ENCODE measurements at regions not wholly inside any gene's neighbourhood (a gene's known extent, or its start where the extent isn't known, plus 50 kb on each side); places are given as distances from the start of the nearest gene placed in this dataset.

DNA sequence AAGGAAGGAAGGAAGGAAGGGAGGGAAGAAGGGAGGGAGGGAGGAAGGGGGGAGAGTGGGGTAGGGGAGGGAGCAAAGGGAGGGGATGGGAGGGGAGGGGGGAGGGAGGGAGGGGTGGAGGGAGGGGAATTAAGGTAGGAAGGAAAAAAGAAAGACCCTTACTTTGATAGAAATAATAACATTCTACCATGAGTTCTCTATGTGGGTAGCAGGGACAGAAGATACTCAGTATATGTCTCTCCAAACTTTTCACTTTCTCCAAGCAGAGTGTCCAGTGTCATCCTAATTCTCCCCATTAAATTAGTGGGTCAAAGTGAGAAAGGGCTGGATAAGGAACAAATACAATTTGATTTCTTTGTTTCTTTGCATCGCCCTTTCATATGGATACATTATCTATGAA is 553.4 kb upstream of the USP15 start (continued):
- TF ChIP-seq, protein P1, sequence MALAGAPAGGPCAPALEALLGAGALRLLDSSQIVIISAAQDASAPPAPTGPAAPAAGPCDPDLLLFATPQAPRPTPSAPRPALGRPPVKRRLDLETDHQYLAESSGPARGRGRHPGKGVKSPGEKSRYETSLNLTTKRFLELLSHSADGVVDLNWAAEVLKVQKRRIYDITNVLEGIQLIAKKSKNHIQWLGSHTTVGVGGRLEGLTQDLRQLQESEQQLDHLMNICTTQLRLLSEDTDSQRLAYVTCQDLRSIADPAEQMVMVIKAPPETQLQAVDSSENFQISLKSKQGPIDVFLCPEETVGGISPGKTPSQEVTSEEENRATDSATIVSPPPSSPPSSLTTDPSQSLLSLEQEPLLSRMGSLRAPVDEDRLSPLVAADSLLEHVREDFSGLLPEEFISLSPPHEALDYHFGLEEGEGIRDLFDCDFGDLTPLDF (CRISPR knock-in tag; IDR thresholded peaks at IDR 0.05): no peak
- TF ChIP-seq, protein P2, sequence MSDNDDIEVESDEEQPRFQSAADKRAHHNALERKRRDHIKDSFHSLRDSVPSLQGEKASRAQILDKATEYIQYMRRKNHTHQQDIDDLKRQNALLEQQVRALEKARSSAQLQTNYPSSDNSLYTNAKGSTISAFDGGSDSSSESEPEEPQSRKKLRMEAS (CRISPR knock-in tag; IDR thresholded peaks at IDR 0.05): no peak
- TF ChIP-seq PRRX2 (CRISPR knock-in tag; IDR thresholded peaks at IDR 0.05) (no peak), HMGA2 (CRISPR knock-in tag; IDR thresholded peaks at IDR 0.05) (no peak), ZNF671 (CRISPR knock-in tag; IDR thresholded peaks at IDR 0.05) (no peak), CREM (CRISPR knock-in tag; IDR thresholded peaks at IDR 0.05) (no peak)
- TF ChIP-seq, protein P3, sequence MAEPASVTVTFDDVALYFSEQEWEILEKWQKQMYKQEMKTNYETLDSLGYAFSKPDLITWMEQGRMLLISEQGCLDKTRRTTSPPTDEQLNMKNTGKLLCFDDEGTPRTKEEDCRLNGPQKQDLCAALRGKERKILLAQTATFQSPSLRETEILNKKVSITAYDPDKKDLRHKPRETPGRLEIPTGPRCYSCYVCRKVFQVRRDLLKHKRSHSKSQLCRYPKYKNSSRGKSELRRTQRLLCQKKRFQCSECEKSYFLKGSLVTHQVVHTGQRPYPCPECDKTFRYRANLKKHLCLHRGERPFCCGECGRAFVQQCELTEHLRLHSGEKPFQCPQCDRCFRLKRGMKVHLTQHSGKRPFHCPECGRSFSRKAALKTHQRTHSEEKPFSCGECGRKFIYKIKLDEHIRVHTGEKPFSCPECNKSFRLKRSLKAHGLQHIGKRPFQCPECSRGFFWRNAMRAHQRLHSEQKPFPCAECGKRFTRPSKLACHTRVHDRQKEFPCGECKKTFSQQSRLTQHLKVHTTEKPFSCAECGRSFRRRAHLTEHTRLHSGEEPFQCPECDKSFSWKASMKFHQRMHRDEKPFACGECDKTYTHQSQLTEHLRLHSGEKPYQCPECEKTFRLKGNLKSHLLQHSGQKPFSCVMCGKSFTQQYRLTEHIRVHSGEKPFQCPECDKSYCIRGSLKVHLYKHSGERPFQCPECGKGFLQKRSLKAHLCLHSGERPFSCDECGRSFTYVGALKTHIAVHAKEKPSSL (CRISPR knock-in tag; conservative IDR thresholded peaks at IDR 0.05): no peak
- TF ChIP-seq, protein P4, sequence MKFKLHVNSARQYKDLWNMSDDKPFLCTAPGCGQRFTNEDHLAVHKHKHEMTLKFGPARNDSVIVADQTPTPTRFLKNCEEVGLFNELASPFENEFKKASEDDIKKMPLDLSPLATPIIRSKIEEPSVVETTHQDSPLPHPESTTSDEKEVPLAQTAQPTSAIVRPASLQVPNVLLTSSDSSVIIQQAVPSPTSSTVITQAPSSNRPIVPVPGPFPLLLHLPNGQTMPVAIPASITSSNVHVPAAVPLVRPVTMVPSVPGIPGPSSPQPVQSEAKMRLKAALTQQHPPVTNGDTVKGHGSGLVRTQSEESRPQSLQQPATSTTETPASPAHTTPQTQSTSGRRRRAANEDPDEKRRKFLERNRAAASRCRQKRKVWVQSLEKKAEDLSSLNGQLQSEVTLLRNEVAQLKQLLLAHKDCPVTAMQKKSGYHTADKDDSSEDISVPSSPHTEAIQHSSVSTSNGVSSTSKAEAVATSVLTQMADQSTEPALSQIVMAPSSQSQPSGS (CRISPR knock-in tag; IDR thresholded peaks at IDR 0.05; ENCODE audit: borderline replicate concordance, low read depth): no peak

DNA sequence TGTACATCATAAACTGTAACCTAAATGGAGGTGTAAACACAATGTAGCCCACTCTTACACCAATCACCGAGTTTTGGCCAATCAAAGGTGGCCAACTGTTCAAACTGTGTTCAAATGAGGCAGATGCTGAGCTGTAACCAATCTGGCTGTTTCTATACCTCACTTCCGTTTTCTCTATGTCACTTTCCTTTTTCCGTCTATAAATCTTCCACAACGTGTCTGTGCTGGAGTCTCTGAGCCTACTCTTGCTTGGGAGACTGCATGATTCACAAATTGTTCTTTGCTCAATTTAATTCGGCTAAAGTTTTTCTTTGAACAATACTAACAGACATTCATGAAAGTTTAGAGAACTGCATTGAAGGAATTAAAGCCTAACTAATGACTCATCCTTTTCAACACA is 547.1 kb upstream of the USP15 start:
- TF ChIP-seq, protein P5, sequence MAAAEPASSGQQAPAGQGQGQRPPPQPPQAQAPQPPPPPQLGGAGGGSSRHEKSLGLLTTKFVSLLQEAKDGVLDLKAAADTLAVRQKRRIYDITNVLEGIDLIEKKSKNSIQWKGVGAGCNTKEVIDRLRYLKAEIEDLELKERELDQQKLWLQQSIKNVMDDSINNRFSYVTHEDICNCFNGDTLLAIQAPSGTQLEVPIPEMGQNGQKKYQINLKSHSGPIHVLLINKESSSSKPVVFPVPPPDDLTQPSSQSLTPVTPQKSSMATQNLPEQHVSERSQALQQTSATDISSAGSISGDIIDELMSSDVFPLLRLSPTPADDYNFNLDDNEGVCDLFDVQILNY (CRISPR knock-in tag; IDR thresholded peaks at IDR 0.05): no peak
- no peak for TF ChIP-seq ETV6 (CRISPR knock-in tag; IDR thresholded peaks at IDR 0.05)
- no peak for TF ChIP-seq ZNF121 (CRISPR knock-in tag; IDR thresholded peaks at IDR 0.05)
- no peak for TF ChIP-seq ZNF232 (CRISPR knock-in tag; IDR thresholded peaks at IDR 0.05)
- no peak for TF ChIP-seq TEAD4 (CRISPR knock-in tag; IDR thresholded peaks at IDR 0.05)
- no peak for TF ChIP-seq ZNF396 (CRISPR knock-in tag; IDR thresholded peaks at IDR 0.05; ENCODE audit: borderline replicate concordance)
- TF ChIP-seq, protein P6, sequence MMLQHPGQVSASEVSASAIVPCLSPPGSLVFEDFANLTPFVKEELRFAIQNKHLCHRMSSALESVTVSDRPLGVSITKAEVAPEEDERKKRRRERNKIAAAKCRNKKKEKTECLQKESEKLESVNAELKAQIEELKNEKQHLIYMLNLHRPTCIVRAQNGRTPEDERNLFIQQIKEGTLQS (CRISPR knock-in tag; conservative IDR thresholded peaks at IDR 0.05): no peak
- no peak for TF ChIP-seq JUN (CRISPR knock-in tag; IDR thresholded peaks at IDR 0.05)
- POLR2A ChIA-PET: no interaction called here
- Mint-ChIP-seq H3K27ac (no peak overlapping the region), H3K9me3 (no peaks in the 10 kb centered on the region; the same call in 1 of the 2 replicates), H3K36me3 (no peaks in the 10 kb centered on the region), H3K4me1 (peaks cover 6% of the 10 kb centered on the region), H3K4me3 (no peak overlapping the region), H3K27me3 (ENCODE audit: low read depth) (no peaks in the 10 kb centered on the region)
- CTCF ChIA-PET: no interaction called here
- DNase-seq (ENCODE audit: low spot score) (no peak), ATAC-seq (no peak)

DNA sequence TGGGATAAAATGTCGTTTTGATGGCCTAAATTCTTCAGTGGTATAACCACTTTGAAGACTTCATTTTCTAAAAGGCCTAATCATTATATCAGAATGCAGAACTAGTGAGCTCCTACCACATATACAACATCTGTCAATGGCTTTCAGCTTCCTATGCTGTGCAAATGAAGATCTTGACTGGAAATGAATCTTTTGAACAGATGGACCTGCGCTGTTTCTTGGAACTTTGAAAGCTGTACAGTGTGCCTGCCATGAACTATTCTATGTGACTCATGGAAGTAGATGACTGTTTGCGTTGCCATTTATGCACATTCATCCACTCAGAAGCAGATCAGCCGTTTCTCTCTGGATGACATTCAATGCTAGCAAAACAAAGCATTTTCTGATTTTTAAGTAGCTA is 542.2 kb upstream of the USP15 start:
- POLR2A ChIA-PET: no interaction called here
- CTCF ChIA-PET: no interaction called here
- Mint-ChIP-seq H3K36me3 (no peaks in the 10 kb centered on the region), H3K9me3 (peaks cover 5% of the 10 kb centered on the region; the same call in 1 of the 2 replicates), H3K27me3 (ENCODE audit: low read depth) (no peaks in the 10 kb centered on the region), H3K4me1 (peaks cover 10% of the 10 kb centered on the region), H3K4me3 (no peak overlapping the region), H3K27ac (no peak overlapping the region)
- DNase-seq (ENCODE audit: low spot score): no peak
- no peak for ATAC-seq
- TF ChIP-seq, protein P7, sequence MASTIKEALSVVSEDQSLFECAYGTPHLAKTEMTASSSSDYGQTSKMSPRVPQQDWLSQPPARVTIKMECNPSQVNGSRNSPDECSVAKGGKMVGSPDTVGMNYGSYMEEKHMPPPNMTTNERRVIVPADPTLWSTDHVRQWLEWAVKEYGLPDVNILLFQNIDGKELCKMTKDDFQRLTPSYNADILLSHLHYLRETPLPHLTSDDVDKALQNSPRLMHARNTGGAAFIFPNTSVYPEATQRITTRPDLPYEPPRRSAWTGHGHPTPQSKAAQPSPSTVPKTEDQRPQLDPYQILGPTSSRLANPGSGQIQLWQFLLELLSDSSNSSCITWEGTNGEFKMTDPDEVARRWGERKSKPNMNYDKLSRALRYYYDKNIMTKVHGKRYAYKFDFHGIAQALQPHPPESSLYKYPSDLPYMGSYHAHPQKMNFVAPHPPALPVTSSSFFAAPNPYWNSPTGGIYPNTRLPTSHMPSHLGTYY (CRISPR knock-in tag; IDR thresholded peaks at IDR 0.05): no peak
- TF ChIP-seq ZNF671 (CRISPR knock-in tag; IDR thresholded peaks at IDR 0.05) (no peak), CREB1 (CRISPR knock-in tag; IDR thresholded peaks at IDR 0.05) (no peak)
- TF ChIP-seq, protein P8, sequence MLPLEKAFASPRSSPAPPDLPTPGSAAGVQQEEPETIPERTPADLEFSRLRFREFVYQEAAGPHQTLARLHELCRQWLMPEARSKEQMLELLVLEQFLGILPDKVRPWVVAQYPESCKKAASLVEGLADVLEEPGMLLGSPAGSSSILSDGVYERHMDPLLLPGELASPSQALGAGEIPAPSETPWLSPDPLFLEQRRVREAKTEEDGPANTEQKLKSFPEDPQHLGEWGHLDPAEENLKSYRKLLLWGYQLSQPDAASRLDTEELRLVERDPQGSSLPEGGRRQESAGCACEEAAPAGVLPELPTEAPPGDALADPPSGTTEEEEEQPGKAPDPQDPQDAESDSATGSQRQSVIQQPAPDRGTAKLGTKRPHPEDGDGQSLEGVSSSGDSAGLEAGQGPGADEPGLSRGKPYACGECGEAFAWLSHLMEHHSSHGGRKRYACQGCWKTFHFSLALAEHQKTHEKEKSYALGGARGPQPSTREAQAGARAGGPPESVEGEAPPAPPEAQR (CRISPR knock-in tag; IDR thresholded peaks at IDR 0.05): no peak
- TF ChIP-seq, protein P9, sequence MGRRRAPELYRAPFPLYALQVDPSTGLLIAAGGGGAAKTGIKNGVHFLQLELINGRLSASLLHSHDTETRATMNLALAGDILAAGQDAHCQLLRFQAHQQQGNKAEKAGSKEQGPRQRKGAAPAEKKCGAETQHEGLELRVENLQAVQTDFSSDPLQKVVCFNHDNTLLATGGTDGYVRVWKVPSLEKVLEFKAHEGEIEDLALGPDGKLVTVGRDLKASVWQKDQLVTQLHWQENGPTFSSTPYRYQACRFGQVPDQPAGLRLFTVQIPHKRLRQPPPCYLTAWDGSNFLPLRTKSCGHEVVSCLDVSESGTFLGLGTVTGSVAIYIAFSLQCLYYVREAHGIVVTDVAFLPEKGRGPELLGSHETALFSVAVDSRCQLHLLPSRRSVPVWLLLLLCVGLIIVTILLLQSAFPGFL (CRISPR knock-in tag; IDR thresholded peaks at IDR 0.05; ENCODE audit: borderline replicate concordance): no peak
